Naive B cell (primary cell): ENCODE measurements at regions not wholly inside any gene's neighbourhood (a gene's known extent, or its start where the extent isn't known, plus 50 kb on each side); places are given as distances from the start of the nearest gene placed in this dataset.
"Not testable (repeated sequence)": the region's sequence is repeated elsewhere in the genome, so short reads cannot be mapped to it uniquely, and the experiment has no call there.

Experiments
- ATAC-seq, 2 donors: fragments of 150-1000 bp; cut with Tn5 transposase; 2 replicates each; pipeline ENCODE4 v1.10.0; 2021; ENCODE audit warnings: low read depth in 2 of 2, mild to moderate bottlenecking in 2 of 2, moderate library complexity in 2 of 2
- DNase-seq: peaks from one replicate; pipeline ENCODE4 v3.0.0; 2022
- H3K27ac Mint-ChIP-seq, 6 donors: one replicate each; pipeline ENCODE4 v1.8.0; 2020 to 2022; ENCODE audit warnings: mild to moderate bottlenecking in 6 of 6, mixed read lengths in 6 of 6, moderate library complexity in 5 of 6, inconsistent platforms in 2 of 6
- H3K27me3 Mint-ChIP-seq, 3 donors: one replicate each; pipeline ENCODE4 v1.8.0; 2021 to 2022; ENCODE audit warnings: mixed read lengths in 3 of 3, mild to moderate bottlenecking in 1 of 3
- H3K36me3 Mint-ChIP-seq, 2 donors: one replicate each; pipeline ENCODE4 v1.8.0; 2020 to 2022; ENCODE audit warnings: mixed read lengths in 2 of 2, inconsistent platforms in 1 of 2, mild to moderate bottlenecking in 1 of 2
- H3K4me1 Mint-ChIP-seq, 3 donors: one replicate each; pipeline ENCODE4 v1.8.0; 2020 to 2022; ENCODE audit warnings: mixed read lengths in 3 of 3, inconsistent platforms in 1 of 3, mild to moderate bottlenecking in 1 of 3, moderate library complexity in 1 of 3
- H3K4me3 Mint-ChIP-seq, 8 donors: one replicate each; pipeline ENCODE4 v1.8.0; 2020 to 2022; ENCODE audit warnings: mild to moderate bottlenecking in 8 of 8, mixed read lengths in 8 of 8, moderate library complexity in 8 of 8, inconsistent platforms in 2 of 8
- H3K9me3 Mint-ChIP-seq, 7 donors: one replicate each; pipeline ENCODE4 v1.8.0; 2020 to 2022; ENCODE audit warnings: mixed read lengths in 7 of 7, mild to moderate bottlenecking in 5 of 7, inconsistent platforms in 2 of 7, moderate library complexity in 1 of 7

- not testable (repeated sequence) for H3K27ac Mint-ChIP-seq, H3K4me1 Mint-ChIP-seq, H3K9me3 Mint-ChIP-seq, DNase-seq, H3K4me3 Mint-ChIP-seq, H3K36me3 Mint-ChIP-seq, ATAC-seq
- peaks cover 11 to 26% (median 22%) of the 10 kb centered on the region in 3 donors for H3K27me3 Mint-ChIP-seq
Measured at GRCh38 chr9:135286187-135286925, 193.2 kb upstream of the PPP1R26 start.

GRCh38 chr9:135286961-135287360, 192.6 kb upstream of the PPP1R26 start:
- no peak overlapping the region for H3K27ac Mint-ChIP-seq

GRCh38 chr9:135287627-135288026, 192.0 kb upstream of the PPP1R26 start:
- Mint-ChIP-seq H3K4me1 (peaks cover 0 to 5% (median 0%) of the 10 kb centered on the region in 3 donors), H3K27me3 (peaks cover 12 to 31% (median 26%) of the 10 kb centered on the region in 3 donors), H3K9me3 (peaks cover 0 to 3% (median 0%) of the 10 kb centered on the region in 7 donors), H3K36me3 (no peaks in the 10 kb centered on the region), H3K4me3 (peak overlapping the region in 1 of 8 donors; percentile 52), H3K27ac (no peak overlapping the region)
- ATAC-seq (no peak), DNase-seq (no peak)

More at GRCh38 chr9:135286961-135287360, 192.6 kb upstream of the PPP1R26 start:
- no peak overlapping the region for H3K4me3 Mint-ChIP-seq
- peaks cover 0 to 5% (median 0%) of the 10 kb centered on the region in 3 donors for H3K4me1 Mint-ChIP-seq
- H3K27me3 Mint-ChIP-seq: peaks cover 12 to 26% (median 25%) of the 10 kb centered on the region in 3 donors
- no peaks in the 10 kb centered on the region for H3K36me3 Mint-ChIP-seq
- DNase-seq (no peak), ATAC-seq (no peak)
- peaks cover 0 to 3% (median 0%) of the 10 kb centered on the region in 7 donors for H3K9me3 Mint-ChIP-seq

DNA sequence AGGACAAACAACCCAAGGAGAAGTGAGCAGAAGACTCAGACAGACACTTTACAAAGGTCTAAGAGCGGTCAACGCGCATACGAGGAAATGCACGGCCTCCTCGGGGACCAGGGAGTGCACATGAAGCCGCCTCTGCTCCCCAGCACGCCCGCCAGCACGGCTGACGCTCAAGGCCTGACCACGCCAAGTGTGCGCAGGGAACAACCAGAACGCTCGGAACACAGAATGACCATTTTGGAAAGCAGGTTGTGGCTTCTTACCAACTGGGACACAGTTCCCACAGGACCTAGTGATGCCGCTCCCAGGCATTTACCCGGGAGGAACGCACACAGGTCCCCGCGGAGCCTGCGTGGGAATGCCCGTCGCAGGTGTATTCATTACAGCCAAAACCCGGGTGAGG, 191.5 kb upstream of the PPP1R26 start:
- Mint-ChIP-seq H3K9me3 (peaks cover 0 to 3% (median 0%) of the 10 kb centered on the region in 7 donors), H3K36me3 (no peaks in the 10 kb centered on the region), H3K4me1 (peaks cover 0 to 5% (median 0%) of the 10 kb centered on the region in 3 donors), H3K27ac (no peak overlapping the region), H3K27me3 (peaks cover 12 to 33% (median 26%) of the 10 kb centered on the region in 3 donors), H3K4me3 (peak overlapping the region in 1 of 8 donors; percentile 52)
- ATAC-seq: no peak
- no peak for DNase-seq

GRCh38 chr9:135289081-135289491, 190.5 kb upstream of the PPP1R26 start:
- no peak for DNase-seq
- Mint-ChIP-seq H3K36me3 (no peaks in the 10 kb centered on the region), H3K27ac (no peak overlapping the region), H3K9me3 (peaks cover 0 to 3% (median 0%) of the 10 kb centered on the region in 7 donors), H3K27me3 (peaks cover 17 to 33% (median 26%) of the 10 kb centered on the region in 3 donors), H3K4me1 (peaks cover 0 to 5% (median 0%) of the 10 kb centered on the region in 3 donors), H3K4me3 (no peak overlapping the region)
- ATAC-seq: no peak

- no peaks in the 10 kb centered on the region for H3K36me3 Mint-ChIP-seq
- peaks cover 0 to 3% (median 0%) of the 10 kb centered on the region in 7 donors for H3K9me3 Mint-ChIP-seq
- H3K27me3 Mint-ChIP-seq: peaks cover 19 to 33% (median 26%) of the 10 kb centered on the region in 3 donors
- DNase-seq (no peak), ATAC-seq (no peak)
- no peak overlapping the region for H3K4me3 Mint-ChIP-seq
- H3K4me1 Mint-ChIP-seq: peaks cover 0 to 5% (median 0%) of the 10 kb centered on the region in 3 donors
- no peak overlapping the region for H3K27ac Mint-ChIP-seq
Measured at GRCh38 chr9:135290086-135290485, 189.5 kb upstream of the PPP1R26 start.

DNA sequence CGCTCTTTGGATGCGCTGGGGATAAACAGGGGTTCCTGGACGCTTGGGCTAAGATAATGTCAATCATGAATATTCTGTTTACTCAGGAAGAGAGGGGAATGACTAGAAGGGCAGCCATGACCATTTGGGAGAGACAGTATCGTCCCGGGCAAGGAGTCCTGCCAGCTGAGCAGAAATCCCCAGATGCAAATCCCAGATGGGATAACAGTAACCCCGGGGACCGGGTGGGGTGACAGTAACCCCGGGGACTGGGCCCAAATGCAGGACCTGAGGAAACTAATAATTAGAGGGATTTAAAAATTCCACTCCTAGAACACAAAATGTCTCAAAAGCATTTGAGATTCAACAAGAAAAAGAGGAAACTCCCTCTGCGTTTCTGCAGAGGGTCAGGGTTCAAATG, 189.0 kb upstream of the PPP1R26 start:
- ATAC-seq (no peak), DNase-seq (no peak)
- Mint-ChIP-seq H3K27me3 (peaks cover 22 to 33% (median 26%) of the 10 kb centered on the region in 3 donors), H3K4me1 (peaks cover 0 to 5% (median 0%) of the 10 kb centered on the region in 3 donors), H3K36me3 (no peaks in the 10 kb centered on the region), H3K9me3 (peaks cover 0 to 2% (median 0%) of the 10 kb centered on the region in 7 donors), H3K27ac (no peak overlapping the region), H3K4me3 (peak overlapping the region in 1 of 8 donors; percentile 31)

DNA sequence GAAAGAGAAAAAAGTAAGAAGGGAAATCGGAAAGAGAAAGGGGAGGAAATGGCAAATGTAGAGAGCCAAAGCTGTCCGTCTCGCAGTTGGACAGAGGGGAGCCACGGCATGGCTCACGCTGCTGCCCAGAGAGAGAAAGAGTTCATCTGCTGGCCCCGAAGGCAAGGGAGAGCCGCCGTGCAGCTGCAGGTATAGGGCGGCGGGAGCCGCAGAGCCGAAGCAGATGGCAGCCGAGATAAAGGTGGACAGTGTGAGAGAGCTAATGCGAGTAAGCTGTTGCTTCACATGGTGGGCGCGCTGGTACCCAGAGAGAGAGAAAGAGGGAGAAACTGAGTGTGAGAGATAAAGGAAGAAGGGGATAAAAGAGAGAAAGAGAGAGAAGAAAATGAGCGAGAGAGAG, 188.4 kb upstream of the PPP1R26 start:
- no peaks in the 10 kb centered on the region for H3K36me3 Mint-ChIP-seq
- H3K4me1 Mint-ChIP-seq: peaks cover 0 to 5% (median 0%) of the 10 kb centered on the region in 3 donors
- no peak overlapping the region for H3K4me3 Mint-ChIP-seq
- no peak for DNase-seq
- no peak for ATAC-seq
- peaks cover 22 to 33% (median 26%) of the 10 kb centered on the region in 3 donors for H3K27me3 Mint-ChIP-seq
- H3K9me3 Mint-ChIP-seq: peaks cover 0 to 2% (median 0%) of the 10 kb centered on the region in 7 donors
- no peak overlapping the region for H3K27ac Mint-ChIP-seq

- ATAC-seq: no peak
- H3K36me3 Mint-ChIP-seq: no peaks in the 10 kb centered on the region
- no peaks in the 10 kb centered on the region for H3K4me1 Mint-ChIP-seq
- H3K27ac Mint-ChIP-seq: no peak overlapping the region
- no peak overlapping the region for H3K4me3 Mint-ChIP-seq
- no peak for DNase-seq
- no peaks in the 10 kb centered on the region for H3K9me3 Mint-ChIP-seq
- peaks cover 29 to 40% (median 34%) of the 10 kb centered on the region in 3 donors for H3K27me3 Mint-ChIP-seq
Measured at GRCh38 chr9:135294836-135295235, 184.7 kb upstream of the PPP1R26 start.

DNA sequence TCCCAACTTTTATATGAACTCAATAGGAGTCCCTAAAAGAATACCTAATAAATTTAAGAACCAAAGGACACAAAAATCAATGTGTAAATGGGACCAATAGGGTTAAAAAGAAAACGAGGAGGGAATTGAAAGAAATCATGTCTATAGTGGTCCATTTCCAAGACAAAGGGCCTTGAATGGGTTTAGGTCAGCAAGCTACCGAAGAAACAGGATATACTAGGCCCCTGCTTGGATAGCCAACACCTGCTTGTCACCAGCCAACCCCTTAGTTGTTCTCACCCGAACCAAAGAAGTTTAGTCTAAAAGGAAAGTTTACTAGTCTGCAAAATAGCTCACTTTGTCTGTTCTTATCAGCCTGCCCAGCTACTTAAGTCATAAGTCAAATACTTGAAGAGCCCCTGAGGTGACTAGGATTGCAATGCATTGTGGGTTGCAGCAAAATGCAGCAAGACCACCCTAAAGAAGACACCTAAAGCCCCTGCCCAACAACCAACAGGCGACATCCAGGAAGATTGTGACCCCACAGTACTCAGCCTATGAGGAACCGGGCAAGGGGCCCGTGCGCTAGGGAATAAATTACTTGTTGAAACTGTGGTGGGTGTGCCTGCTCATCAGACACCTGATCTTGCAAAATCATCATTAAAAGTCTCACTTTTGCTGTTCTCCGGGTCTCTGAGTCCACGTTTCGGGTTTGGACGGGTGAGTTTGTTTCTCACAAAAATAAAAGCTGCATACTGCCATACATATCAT, 183.9 kb upstream of the PPP1R26 start:
- H3K9me3 Mint-ChIP-seq: no peaks in the 10 kb centered on the region
- no peak overlapping the region for H3K4me3 Mint-ChIP-seq
- no peak overlapping the region for H3K27ac Mint-ChIP-seq
- no peaks in the 10 kb centered on the region for H3K36me3 Mint-ChIP-seq
- ATAC-seq: no peak
- no peaks in the 10 kb centered on the region for H3K4me1 Mint-ChIP-seq
- DNase-seq: no peak
- H3K27me3 Mint-ChIP-seq: peaks cover 26 to 41% (median 34%) of the 10 kb centered on the region in 3 donors

DNA sequence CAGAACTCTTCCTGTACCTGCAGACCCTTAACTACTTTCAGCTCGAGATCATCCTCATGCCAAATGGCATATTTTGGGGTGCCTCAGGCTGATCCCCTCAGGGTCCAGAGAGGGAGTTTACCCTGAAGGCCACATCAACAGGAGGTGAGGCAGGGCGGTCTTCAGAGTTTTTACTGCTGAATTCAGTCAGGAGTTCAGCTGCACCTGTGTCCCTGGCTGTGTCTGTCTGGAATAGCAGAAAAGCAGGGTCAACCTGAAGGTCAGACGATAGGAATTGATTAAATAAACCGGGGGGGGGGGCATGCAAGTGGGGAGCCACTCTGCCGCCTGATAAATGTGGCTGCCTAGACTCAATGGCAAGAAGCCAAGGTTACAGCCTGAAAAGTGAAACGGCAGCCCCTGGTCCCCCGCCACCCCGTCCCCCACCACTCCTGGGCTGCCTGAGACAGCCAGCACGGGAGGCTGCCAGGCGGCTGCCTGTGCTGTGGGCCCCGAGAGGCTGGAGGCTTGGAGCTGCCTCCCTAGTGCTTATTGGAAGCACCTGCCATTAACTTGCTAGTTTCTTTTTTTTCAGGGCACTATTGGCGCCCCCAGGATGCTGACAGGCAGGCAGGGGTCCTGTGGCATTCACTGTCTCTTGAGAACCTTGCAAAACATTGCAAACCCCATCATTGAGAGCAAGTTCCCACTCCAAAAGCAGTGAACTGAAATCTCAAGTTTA, 182.7 kb upstream of the PPP1R26 start:
- H3K27me3 Mint-ChIP-seq: peaks cover 16 to 32% (median 26%) of the 10 kb centered on the region in 3 donors
- no peaks in the 10 kb centered on the region for H3K36me3 Mint-ChIP-seq
- H3K4me3 Mint-ChIP-seq: no peak overlapping the region
- ATAC-seq: no peak
- no peaks in the 10 kb centered on the region for H3K4me1 Mint-ChIP-seq
- DNase-seq: no peak
- H3K9me3 Mint-ChIP-seq: no peaks in the 10 kb centered on the region
- no peak overlapping the region for H3K27ac Mint-ChIP-seq

DNA sequence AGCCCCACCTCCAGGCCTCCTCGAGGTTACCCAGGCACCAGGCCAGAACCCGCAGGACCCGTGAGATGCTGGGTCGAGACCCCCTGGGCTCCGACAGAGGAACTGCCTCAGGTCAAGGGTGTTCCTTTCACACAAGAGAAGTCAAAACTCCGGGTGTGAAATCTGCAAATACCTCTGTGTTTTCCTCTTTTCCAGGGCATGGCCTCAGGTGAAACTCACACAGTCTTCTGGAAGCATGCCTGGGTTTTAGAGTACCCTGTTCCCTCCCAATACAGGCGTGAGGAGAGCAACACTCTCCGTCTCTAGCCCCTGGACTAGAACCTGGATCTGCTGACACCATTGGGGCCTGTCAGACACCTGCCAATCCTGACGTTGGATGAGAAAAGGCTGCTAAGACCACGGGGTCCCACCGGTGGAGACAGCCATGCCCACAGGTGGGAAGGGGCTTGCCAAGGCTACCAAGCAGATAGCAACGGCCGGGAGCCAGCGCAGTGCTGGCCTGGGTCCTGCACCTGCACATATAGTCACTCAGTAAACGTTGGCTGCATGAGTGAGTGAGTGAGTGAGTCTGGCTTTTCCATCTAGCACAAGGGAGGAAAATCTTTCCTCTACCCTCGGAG, 182.0 kb upstream of the PPP1R26 start:
- no peaks in the 10 kb centered on the region for H3K36me3 Mint-ChIP-seq
- no peaks in the 10 kb centered on the region for H3K9me3 Mint-ChIP-seq
- H3K4me3 Mint-ChIP-seq: no peak overlapping the region
- peaks cover 16 to 26% (median 25%) of the 10 kb centered on the region in 3 donors for H3K27me3 Mint-ChIP-seq
- H3K27ac Mint-ChIP-seq: no peak overlapping the region
- no peaks in the 10 kb centered on the region for H3K4me1 Mint-ChIP-seq
- ATAC-seq (no peak), DNase-seq (no peak)

DNA sequence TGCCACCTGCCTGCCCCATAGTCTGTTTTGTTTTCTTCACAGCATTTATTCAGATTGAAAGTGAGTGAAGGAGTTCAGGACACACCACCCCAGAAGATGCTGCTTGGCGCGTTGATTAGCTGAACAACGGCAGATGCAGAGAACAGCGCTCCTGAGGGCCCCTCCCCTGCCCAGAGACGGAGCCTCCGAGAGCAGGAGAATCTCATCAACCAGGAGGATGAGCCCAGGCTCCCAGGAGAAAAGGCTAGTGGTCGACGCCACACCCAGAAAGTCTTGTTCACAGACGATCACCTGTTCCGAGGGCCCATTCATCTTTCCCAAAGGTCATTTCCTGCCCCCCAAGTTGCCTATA, 180.4 kb upstream of the PPP1R26 start:
- Mint-ChIP-seq H3K9me3 (peaks cover 0 to 7% (median 0%) of the 10 kb centered on the region in 7 donors), H3K36me3 (peaks cover 0 to 9% of the 10 kb centered on the region in 2 donors), H3K4me1 (peaks cover 0 to 9% (median 0%) of the 10 kb centered on the region in 3 donors), H3K27ac (no peak overlapping the region), H3K27me3 (peaks cover 27 to 33% (median 27%) of the 10 kb centered on the region in 3 donors), H3K4me3 (peak overlapping the region in 1 of 8 donors; percentile 47)
- ATAC-seq (no peak), DNase-seq (no peak)
